Activated CD8-positive, alpha-beta T cell treated with anti-CD3 and anti-CD28 coated beads for 36 hours (primary cell): ENCODE measurements at regions not wholly inside any gene's neighbourhood (a gene's known extent, or its start where the extent isn't known, plus 50 kb on each side); places are given as distances from the start of the nearest gene placed in this dataset.

ENCODE experiments used
- ATAC-seq: fragments of 200-7000 bp; cut with Tn5 transposase; one replicate; pipeline ENCODE4 v1.10.0; 2021; ENCODE audit warnings: mild to moderate bottlenecking, moderate library complexity
- CTCF ChIA-PET: fragments of 350-600 bp; sonication (Branson Sonifier 250); formaldehyde crosslinking; loops from one replicate; lab custom pipeline; 2021; ENCODE audit warnings: antibody characterized with exemption; lab: Charles Lee
- POLR2A ChIA-PET: fragments of 350-600 bp; sonication (Branson Sonifier 250); formaldehyde crosslinking; loops from one replicate; lab custom pipeline; 2021; ENCODE audit warnings: antibody characterized with exemption; lab: Charles Lee
- DNase-seq: peaks from one replicate; pipeline ENCODE4 v3.0.0-alpha.2; 2020
- H3K27ac Mint-ChIP-seq: one replicate; pipeline ENCODE4 v1.8.0; 2021; ENCODE audit warnings: mild to moderate bottlenecking, mixed read lengths
- H3K27me3 Mint-ChIP-seq: one replicate; pipeline ENCODE4 v1.8.0; 2021; ENCODE audit warnings: mixed read lengths
- H3K36me3 Mint-ChIP-seq: one replicate; pipeline ENCODE4 v1.8.0; 2021; ENCODE audit warnings: low read depth, mixed read lengths
- H3K4me1 Mint-ChIP-seq: one replicate; pipeline ENCODE4 v1.8.0; 2021; ENCODE audit warnings: low read depth, mixed read lengths
- H3K4me3 Mint-ChIP-seq: one replicate; pipeline ENCODE4 v1.8.0; 2021; ENCODE audit warnings: mild to moderate bottlenecking, moderate library complexity, mixed read lengths
- H3K9me3 Mint-ChIP-seq: one replicate; pipeline ENCODE4 v1.8.0; 2021; ENCODE audit warnings: mixed read lengths
- CTCF ChIP-seq: fragments of 200-600 bp; IDR thresholded peaks from one replicate; pipeline ENCODE4 v1.8.0; 2022; ENCODE audit warnings: antibody characterized with exemption, mild to moderate bottlenecking
- intact Hi-C: fragments of 100-400 bp; cut with micrococcal nuclease; formaldehyde crosslinking; loops from one replicate; pipeline ENCODE4 v1.10.0; 2022

- CTCF ChIA-PET, result no interaction called here
- intact Hi-C loops, result no loop called here
- ATAC-seq, result no peak
- Mint-ChIP-seq H3K4me1 (no peaks in the 10 kb centered on the region), H3K27ac (no peak overlapping the region), H3K36me3 (no peaks in the 10 kb centered on the region), H3K27me3 (no peaks in the 10 kb centered on the region), H3K9me3 (no peaks in the 10 kb centered on the region), H3K4me3 (no peak overlapping the region)
- no peak for DNase-seq
- no peak for TF ChIP-seq CTCF
- POLR2A ChIA-PET, result no interaction called here
Observed at GRCh38 chr9:82273121-82273520, 284.5 kb downstream of the SPATA31D1 start.

GRCh38 chr9:82275258-82275927 is 286.8 kb downstream of the SPATA31D1 start:
- DNase-seq (no peak), ATAC-seq (no peak)
- ChIA-PET CTCF (no interaction called here), POLR2A (no interaction called here)
- intact Hi-C loops, result no loop called here
- H3K4me1 Mint-ChIP-seq, result no peaks in the 10 kb centered on the region
- H3K27me3 Mint-ChIP-seq, result no peaks in the 10 kb centered on the region
- H3K36me3 Mint-ChIP-seq, result no peaks in the 10 kb centered on the region
- TF ChIP-seq CTCF, result no peak
- H3K27ac Mint-ChIP-seq, result no peak overlapping the region
- H3K4me3 Mint-ChIP-seq, result no peak overlapping the region
- H3K9me3 Mint-ChIP-seq, result no peaks in the 10 kb centered on the region

- Mint-ChIP-seq H3K9me3 (no peaks in the 10 kb centered on the region), H3K4me3 (no peak overlapping the region), H3K4me1 (no peaks in the 10 kb centered on the region), H3K27me3 (no peaks in the 10 kb centered on the region), H3K27ac (no peak overlapping the region), H3K36me3 (no peaks in the 10 kb centered on the region)
- no peak for ATAC-seq
- ChIA-PET POLR2A (no interaction called here), CTCF (no interaction called here)
- intact Hi-C loops, result no loop called here
- no peak for TF ChIP-seq CTCF
- DNase-seq, result no peak
Observed at GRCh38 chr9:82281066-82281465, 292.5 kb downstream of the SPATA31D1 start.

- DNase-seq, result no peak
- Mint-ChIP-seq H3K36me3 (no peaks in the 10 kb centered on the region), H3K27me3 (no peaks in the 10 kb centered on the region), H3K27ac (no peak overlapping the region), H3K4me1 (no peaks in the 10 kb centered on the region), H3K4me3 (no peak overlapping the region), H3K9me3 (peaks cover 10% of the 10 kb centered on the region)
- intact Hi-C loops, result no loop called here
- ChIA-PET POLR2A (no interaction called here), CTCF (no interaction called here)
- ATAC-seq, result no peak
- no peak for TF ChIP-seq CTCF
Observed at GRCh38 chr9:82284758-82285157, 296.2 kb downstream of the SPATA31D1 start.

GRCh38 chr9:82295181-82295580 is 306.6 kb downstream of the SPATA31D1 start:
- H3K36me3 Mint-ChIP-seq, result no peaks in the 10 kb centered on the region
- no peak for TF ChIP-seq CTCF

More at GRCh38 chr9:82295181-82295580, 306.6 kb downstream of the SPATA31D1 start:
- no peak overlapping the region for H3K4me3 Mint-ChIP-seq
- DNase-seq (no peak), ATAC-seq (no peak)
- ChIA-PET POLR2A (no interaction called here), CTCF (no interaction called here)
- no peaks in the 10 kb centered on the region for H3K4me1 Mint-ChIP-seq
- peaks cover under 1% of the 10 kb centered on the region for H3K27me3 Mint-ChIP-seq
- H3K27ac Mint-ChIP-seq, result no peak overlapping the region
- H3K9me3 Mint-ChIP-seq, result peaks cover 1% of the 10 kb centered on the region
- intact Hi-C loops, result no loop called here
